NCI-H2107 treated with DMSO at 0.1 percent for 48 hours (cell line): ENCODE measurements at regions not wholly inside any gene's neighbourhood (a gene's known extent, or its start where the extent isn't known, plus 50 kb on each side); places are given as distances from the start of the nearest gene placed in this dataset.

Experiments
- DNase-seq: peaks from one replicate; lab custom pipeline; 2025; ENCODE audit not compliant: unreplicated experiment; lab: John Stamatoyannopoulos, UW

DNA sequence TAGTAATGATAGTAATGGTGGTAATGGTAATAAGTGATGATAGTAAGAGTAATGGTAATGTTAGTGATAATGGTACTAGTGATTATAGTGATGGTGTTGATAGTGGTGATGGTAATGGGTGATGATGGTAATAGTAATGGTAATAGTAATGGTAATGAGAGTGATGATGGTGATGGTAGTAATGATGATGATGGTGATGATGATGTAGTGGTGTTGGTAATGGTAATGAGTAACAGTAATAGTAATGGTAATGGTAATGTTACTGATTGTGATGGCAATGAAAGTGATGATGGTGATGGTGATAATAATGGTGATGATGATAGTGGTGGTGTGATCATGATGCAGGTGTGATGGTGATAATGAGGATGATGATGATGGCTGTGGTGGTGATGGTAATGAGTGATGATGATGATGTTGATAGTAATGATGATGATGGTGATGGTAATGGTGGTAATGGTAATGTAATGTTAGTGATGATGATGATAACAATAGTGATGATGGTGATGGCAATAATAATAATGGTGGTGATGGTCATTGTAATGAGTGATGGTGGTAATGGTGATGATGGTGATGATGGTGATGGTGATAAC lies 235.0 kb downstream of the MATN1 start:
- DNase-seq: no peak

DNA sequence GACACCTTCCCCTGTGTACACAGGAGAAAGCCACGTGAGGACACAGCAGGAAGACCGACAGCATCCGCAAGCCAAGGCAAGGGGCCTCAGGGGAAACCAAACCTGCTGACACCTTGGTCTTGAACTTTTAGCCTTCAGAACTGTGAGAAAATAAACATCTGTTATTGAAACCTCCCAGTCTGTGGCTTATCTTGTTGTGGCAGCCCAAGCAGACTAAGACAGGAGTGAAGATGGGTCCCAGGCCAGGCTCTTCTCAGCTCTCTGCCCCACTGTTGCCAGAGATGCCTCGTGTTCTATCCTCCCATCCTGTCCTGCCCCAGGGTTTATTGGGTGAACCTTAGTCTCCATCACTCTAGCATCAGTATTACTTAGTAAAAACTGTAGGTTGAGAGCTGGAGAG lies 236.3 kb downstream of the MATN1 start:
- no peak for DNase-seq

DNA sequence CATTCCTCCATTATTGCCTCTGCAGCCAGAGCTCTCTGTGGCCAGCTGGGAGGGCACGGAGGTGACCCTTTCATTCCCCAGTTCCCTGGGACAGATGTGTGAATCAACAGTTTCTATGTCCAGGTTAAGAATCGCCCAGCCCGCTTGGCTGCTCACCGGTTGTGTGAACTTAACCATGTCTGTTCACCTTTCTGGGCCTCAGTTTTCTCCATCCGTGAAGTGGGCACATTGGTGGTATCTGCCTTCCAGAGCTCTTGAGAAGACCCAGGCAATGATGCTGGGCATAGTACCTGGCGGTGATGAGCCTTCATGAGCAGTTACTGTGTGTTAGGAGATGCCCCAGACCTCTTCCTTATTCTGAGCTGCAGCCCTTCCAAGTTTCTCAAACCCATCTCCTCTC lies 238.3 kb downstream of the MATN1 start:
- DNase-seq: no peak

DNA sequence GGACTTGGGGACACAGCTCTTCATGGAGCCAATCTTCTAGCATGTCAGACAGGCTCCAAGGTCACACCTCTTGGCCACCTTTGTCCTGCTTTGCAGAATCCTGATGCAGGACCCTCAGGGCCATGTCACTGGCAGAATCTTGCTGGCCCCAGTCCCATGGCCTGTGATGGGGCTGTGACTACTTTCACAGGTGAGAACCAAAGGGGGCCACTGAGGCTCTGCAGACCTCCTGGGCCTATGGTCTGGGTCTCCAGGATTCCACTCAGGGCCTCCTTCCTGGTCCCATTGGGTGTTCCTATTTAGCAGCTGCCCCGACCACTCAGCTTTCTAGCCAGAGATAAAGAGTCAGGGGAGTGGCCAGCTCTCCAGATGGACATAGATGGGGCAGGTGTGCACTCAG lies 238.7 kb downstream of the MATN1 start:
- no peak for DNase-seq

DNA sequence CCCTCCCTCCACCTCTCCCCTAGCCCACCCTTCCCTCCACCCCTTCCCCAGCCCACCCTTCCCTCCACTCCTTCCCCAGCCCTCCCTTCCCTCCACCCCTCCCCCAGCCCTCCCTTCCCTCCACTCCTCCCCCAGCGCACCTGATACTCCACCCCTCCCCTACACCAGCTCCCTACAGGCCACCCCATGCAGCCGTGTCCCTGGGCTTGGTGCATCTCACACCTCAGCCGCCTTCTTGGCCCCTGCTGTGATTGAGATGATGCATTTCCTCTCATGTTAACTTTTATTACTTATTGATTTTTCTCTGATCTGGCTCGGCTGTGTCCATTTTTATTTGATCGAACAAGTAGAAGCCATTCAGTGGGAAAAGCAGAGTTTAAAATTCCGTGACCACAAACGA lies 243.8 kb downstream of the MATN1 start:
- no peak for DNase-seq

DNA sequence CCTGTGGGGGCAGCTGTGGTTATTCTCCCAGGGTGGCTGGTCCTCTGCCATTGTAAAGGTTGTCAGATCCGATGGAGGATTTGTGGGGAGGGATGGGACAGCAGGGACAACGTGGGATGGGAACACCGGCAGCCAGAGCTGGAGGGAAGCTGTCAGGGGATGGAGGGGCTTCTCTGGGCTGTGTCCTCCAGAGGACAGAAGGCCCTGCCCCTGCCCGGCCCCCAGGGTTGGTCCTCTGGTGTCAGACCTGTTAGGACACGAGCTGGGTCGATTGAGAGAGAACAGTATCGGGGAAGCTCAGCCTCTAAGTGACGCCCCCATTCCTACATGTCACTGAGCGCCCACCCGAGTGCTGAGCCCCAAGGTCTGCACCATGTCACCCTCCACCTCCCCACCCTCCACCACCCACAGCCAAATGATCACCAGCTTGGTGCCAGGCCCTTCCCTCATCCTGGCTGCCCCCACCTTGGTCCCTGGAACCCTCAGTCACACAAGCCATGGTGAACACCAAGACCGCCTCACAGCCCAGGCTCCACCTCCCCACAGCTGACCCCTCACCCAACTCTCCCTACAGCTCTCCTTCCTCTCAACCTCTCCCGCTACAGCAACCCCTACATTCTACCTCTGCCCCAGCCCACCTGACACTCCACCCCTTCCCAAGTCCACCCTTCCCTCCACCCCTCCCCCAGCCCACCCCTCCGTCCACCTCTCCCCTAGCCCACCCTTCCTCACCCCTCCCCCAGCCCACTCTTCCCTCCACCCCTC lies 244.4 kb downstream of the MATN1 start:
- no peak for DNase-seq

DNA sequence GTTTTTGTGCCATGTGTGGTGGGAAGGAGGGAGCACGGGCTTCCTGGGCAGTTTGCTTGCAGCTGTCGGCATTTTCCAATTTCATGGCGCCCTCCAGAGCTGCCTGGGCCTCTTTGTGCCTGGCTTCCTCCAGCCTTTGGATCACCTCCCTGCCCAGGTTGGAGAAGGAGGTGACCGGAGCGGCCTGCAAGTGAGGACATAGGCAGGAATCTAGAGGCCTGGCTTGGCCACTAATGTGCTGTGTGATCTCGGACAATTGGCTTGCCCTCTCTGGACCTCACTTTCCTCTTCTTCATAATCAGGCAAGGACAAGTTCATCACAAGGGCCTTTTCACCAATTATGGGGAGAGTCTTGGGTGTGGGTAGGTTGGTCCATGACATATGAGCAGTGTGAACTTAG lies 245.1 kb downstream of the MATN1 start:
- no peak for DNase-seq

DNA sequence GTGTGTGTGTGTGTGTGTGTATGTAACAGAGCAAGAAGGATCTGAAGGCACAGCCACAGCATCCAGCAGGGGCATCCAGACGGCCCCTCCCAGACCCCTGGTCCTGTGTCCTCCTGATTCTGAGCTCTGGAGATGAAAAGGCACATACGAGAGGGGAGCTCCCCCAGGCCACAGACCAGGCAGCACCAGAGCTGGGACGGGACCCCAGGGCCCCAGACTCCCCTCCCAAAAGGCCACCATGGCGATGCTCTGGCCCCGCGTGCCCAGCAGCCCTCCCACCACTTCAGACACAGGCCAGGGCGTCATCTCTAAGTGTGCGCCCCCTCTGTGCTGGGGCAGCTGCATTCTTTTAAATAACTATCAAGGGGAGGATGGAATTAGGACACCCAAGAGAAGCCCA lies 245.8 kb downstream of the MATN1 start:
- no peak for DNase-seq

DNA sequence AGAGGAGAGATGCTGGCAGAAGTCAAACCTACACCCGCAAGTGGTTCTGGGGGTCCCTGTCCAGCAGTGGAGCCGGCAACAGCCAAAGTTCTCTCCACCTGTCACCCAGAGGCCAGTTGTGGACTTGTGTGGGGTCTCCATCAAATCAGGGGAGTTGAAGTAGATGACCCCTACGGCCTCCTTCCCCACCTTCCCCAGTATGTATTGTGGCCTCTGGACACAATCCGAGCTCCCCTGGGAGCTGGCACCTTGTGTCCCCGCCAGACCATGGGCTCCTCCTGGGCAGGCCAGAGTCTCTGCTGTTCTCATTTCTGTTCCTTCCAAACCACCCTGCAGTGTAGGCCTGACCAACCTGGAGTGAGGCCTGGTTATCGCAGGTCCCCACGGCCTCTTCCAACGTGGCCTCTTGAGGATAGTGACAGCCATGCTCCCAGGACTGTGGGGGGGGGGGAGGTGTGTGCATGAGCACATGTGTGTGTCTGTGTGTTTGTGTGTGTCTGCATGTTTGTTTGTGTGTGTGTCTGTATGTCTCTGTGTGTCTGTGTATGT lies 246.4 kb downstream of the MATN1 start:
- no peak for DNase-seq

DNA sequence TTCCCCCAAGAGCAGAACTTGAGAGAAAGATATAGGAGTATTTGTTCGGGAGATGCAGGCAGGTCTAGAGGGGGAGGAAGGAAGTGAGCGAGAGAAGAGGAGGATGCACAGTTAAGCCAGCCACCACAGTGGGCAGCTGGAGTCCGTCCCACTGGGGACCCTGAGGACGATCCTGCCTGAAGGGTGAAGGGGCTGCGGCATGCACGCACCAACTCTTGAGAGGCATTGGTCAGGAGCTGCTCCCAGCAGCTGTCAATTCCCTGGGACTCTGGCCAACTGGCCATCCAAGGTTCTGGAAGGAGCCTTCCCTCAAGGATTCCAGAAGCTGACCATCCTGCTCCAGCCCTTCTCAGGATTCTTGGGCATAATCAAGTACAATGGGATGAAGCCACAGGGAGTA lies 246.9 kb downstream of the MATN1 start:
- DNase-seq: no peak

DNA sequence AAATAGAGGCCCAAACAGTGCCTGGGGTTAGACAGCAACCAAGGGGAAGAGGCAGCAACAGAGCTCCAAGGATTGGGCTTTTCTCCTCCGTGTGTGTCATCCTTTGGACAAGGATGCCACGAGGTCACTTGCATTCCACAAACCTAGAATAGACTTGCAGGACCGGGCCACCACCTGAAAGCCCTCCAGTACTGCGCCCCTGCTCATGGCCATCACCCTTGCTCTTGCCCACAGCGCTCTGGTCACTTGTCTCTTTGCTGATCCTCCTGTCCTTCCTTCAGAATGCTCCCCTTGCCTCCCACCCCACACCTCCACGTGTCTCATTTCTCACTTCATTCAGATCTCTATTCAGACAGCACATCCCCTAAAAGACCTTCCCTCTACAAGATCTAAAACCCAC lies 247.4 kb downstream of the MATN1 start:
- no peak for DNase-seq

DNA sequence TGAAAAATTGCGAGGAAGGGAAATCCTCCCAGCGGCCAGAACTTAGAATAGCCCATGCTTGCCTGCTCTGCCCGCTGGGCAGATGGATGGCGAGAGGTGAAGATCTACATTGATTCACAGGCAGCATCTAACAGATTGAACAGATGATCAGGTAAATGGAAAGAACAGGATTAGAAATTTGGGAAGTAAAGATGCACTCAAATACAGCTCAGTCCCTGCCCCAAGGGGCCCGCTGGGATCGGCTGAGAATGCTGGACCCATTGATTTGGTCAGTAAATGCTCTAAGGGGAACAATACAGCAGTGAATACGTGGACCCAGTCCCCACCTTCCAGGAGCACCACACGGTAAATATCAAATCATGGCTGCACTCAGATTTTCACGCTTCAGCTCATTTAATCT lies 248.2 kb downstream of the MATN1 start:
- DNase-seq: no peak

DNA sequence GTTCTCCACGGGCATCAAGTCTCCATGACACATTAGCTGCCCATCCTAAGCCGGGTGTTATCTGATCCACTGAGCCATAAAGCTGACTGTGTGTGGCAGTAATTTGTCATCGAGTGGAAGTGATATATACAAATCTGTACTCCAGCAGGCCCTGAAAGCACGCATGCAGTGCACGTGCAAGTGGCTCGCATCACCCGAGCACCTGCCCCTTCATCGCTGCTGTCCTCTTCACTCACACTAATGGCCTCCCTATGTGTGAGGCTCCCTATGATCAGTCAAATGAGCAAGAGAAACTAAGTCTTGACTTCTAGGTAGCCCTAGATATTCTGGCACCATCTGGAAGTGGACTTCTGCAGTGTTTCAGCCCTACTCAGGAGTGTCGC lies 248.6 kb downstream of the MATN1 start:
- DNase-seq: no peak

DNA sequence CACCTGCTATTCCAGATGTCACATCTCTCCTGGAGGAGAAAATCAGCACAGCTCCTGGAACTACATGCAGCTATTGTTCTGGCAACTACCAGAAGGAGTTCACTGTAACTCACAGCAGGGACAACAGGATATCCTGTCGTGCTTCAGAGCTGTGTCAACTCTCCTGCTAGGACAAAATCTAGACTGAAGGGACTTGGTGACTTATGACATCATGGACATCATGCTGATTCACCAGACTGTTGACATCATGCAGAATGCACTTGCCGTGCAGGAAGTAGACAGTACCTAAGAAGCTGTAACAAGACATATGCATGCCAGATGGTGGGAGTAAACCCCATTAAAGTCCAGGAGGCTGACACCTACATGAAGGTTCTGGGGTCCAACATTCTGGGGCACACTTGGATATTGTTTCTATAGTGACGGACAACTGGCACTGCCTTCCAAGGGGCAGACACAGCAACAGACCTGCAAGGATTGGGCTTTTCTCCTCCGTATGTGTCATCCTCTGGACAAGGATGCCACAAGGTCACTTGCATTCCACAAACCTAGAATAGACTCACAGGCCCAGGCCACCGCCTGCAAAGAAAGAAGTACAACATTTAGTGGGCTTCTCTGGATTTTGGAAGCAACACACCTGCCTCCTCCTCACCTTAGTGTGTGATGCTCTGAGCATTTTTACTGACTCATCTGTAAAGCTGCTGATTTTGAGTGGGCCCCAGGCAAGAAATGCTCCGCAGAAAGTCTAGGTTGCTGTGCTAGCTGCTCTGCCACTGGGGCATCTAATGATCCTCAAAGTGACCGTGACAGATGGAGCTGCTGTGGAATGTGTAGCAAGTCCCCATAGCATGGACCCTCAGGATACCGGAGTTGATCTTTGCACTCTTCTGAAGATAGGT lies 249.2 kb downstream of the MATN1 start:
- no peak for DNase-seq

DNA sequence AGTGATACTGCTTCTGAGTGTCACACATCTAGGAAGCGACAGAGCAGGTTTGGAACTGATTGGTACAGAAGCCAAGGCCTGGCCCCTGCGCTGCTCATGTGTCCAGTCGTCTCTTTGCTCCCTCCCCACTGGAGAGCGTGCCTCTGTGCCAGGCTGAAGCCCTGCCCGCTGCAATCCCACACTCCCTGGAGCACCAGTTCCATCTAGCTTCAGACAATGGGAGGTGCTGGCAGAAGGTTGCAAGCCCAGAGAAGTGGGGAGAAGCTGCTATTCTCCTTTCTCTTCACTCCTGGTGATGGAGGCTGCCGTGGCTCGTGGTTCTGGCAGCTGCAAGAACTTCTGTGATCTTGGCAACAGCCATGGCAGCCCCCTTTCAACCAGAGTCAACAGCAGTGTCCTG lies 250.9 kb downstream of the MATN1 start:
- no peak for DNase-seq

DNA sequence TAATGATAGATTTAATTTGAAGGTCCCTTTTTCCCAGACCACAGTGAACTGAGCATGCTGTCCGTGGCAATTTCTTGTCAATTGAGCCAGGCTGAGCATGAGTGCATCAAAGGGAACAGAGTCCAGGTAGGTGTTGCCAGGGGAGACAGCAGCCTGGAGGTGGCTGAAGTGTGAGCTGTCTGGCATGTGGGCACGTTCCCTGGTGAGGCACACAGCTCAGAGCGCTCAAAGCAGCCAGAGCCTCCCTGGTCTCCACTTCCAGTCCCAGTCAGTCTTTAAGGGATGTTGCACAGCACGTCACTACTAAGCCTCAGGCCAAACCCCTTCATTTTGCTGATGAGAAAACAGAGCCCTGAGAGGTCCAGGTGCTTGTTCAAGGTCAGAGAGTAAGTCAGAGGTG lies 251.4 kb downstream of the MATN1 start:
- DNase-seq: no peak

DNA sequence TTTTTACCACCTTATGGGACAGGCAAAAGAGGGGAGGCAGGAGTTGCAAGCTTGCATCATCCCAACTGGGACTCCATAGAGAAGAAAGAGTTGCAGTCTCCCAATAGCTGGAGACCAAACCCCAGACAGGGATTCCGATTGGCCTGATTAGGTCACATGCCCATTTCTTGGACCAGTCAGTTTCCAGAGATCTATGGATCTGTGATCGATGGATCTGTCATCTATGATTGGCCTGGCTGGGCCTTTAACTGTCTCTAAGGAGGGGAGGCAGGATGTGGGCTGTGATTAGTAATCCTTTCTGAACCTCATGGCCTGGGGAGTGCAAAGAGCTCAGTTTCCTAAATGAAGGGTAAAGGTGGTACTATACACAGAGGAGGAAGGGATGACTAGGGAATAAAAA lies 252.1 kb downstream of the MATN1 start:
- DNase-seq: no peak

DNA sequence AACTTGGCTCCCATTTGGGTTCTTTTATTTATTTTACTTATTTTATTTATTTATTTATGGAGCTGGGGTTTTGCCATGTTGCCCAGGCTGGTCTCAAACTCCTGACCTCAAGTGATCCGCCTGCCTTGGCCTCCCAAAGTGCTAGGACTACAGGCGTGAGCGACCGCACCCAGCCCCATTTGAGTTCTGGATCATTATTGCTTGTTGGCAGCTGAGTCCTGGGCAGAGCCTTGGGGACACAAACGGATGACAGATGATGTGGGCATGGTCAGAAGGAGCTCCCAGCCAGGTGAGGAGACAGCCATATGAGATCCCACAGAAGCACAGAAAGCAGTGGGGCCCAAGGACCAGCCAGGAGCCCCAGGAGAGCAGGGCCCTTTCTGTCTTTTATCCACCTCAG lies 254.0 kb downstream of the MATN1 start:
- DNase-seq: no peak

DNA sequence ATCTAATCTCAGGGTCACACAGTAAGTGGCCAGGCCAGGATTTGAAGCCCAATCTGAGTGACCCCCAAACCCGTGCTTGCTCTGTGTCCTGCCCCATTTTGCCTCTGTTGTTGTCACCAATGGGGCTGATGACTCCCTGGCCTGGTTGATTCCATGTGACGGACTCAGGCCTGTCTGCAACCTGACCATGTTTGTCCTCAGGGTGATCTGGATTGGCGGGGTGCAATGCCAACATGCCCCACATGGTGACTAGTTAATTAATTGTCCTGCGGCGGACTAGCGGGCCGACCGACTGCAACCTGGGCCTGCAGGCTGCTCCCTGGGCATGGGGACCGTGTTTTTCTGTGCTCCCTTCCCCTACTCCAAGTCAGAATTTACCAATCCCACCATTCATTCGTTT lies 256.3 kb downstream of the MATN1 start:
- DNase-seq: no peak

DNA sequence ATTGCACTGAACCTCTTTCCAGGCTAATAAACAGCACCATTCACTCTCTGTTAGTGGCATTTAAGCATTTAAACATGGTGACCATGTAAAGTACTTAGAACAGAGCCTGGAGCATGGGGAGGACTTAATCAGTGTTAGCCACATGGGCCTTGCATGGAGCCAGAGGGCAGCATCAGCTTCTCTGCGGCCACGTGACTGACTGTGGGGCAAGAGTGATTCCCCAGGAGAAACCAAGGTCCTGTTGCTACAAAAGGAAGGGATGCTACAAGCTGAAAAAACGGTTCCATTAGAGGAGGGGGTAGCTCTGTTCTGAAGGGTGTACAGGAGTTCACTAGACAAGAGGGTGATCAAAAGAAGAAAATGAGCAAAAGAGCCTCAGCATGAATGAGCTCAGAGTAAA lies 256.8 kb downstream of the MATN1 start:
- DNase-seq: no peak

DNA sequence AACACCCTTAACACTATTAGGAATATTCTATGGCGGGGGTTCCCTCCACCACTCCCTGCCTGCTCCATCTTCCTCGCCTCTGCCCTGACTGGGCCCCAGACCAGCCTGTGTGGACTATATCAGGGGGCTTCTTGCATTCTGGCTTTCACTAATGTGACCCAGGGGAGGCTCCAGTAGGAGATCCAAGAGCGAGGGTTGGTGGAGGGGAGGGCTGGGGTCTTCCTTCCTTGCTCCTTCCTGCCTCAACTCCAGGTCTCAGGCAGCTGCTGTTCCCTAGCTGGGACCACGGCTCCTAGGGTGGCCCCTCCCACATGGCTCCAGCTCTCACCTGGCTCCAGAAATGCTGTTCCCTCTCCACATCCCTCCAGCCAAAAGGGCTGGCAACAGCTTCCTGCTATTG lies 257.4 kb downstream of the MATN1 start:
- DNase-seq: no peak

DNA sequence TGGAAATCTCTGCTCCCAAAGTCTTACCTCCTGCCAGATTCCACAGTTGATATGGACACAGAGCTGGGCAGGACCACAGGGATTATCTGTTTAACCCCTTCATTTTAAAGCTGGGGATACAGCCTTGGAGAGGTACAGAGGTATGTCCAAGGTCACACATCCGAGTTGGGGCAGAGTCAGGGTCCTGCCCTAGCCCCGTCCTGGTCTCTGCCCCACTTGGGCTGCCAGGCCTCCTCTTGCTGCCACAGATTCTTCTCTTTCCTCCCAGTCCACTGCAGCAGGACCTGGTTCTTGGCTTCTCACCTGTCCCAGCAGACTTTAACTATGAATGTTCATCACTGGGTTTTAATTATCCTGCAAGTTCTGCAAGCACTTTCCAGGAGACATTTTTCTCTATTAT lies 258.3 kb downstream of the MATN1 start:
- DNase-seq: no peak
